ENCODE measurements at regions not wholly inside any gene's neighbourhood (a gene's known extent, or its start where the extent isn't known, plus 50 kb on each side); places are given as distances from the start of the nearest gene placed in this dataset.

- no CpG with 5 or more reads among the region's 5 CpGs for WGBS (ENCODE audit: insufficient coverage, insufficient read length)
- no peaks in the 10 kb centered on the region for H3K27me3 ChIP-seq (ENCODE audit: control insufficient read depth, insufficient read depth, low read length)
- H3K9me3 ChIP-seq (ENCODE audit: control insufficient read depth, insufficient read depth, low read length), result no peaks in the 10 kb centered on the region
- H3K27ac ChIP-seq (ENCODE audit: low read length), result peak overlapping the region; percentile 100
- no peaks in the 10 kb centered on the region for H3K36me3 ChIP-seq (ENCODE audit: control insufficient read depth, insufficient read depth, low read length)
- H3K4me3 ChIP-seq (ENCODE audit: low read length), result no peak overlapping the region
- no peak for DNase-seq (ENCODE audit: low read depth, low spot score)
- H3K4me1 ChIP-seq (ENCODE audit: control insufficient read depth, insufficient read depth, low read length), result no peaks in the 10 kb centered on the region
These were observed 2216.6 kb upstream of the WWC1 start for GRCh38 chr5:166074582-166075481.

GRCh38 chr5:166083183-166083959, 2208.1 kb upstream of the WWC1 start:
- H3K27me3 ChIP-seq (ENCODE audit: control insufficient read depth, insufficient read depth, low read length), result no peaks in the 10 kb centered on the region
- H3K36me3 ChIP-seq (ENCODE audit: control insufficient read depth, insufficient read depth, low read length), result no peaks in the 10 kb centered on the region
- no peak overlapping the region for H3K27ac ChIP-seq (ENCODE audit: low read length)
- no CpG with 5 or more reads among the region's 11 CpGs for WGBS (ENCODE audit: insufficient coverage, insufficient read length)
- no peak overlapping the region for H3K4me3 ChIP-seq (ENCODE audit: low read length)
- no peak for DNase-seq (ENCODE audit: low read depth, low spot score)
- H3K4me1 ChIP-seq (ENCODE audit: control insufficient read depth, insufficient read depth, low read length), result peaks cover 2% of the 10 kb centered on the region; the same call in 1 of the 2 replicates
- H3K9me3 ChIP-seq (ENCODE audit: control insufficient read depth, insufficient read depth, low read length), result no peaks in the 10 kb centered on the region

GRCh38 chr5:166086568-166086967, 2204.9 kb upstream of the WWC1 start:
- DNase-seq (ENCODE audit: low read depth, low spot score), result no peak
- Histone ChIP-seq H3K4me3 (ENCODE audit: low read length) (no peak overlapping the region), H3K4me1 (ENCODE audit: control insufficient read depth, insufficient read depth, low read length) (peaks cover 2% of the 10 kb centered on the region; the same call in 1 of the 2 replicates), H3K27ac (ENCODE audit: low read length) (no peak overlapping the region), H3K27me3 (ENCODE audit: control insufficient read depth, insufficient read depth, low read length) (no peaks in the 10 kb centered on the region), H3K9me3 (ENCODE audit: control insufficient read depth, insufficient read depth, low read length) (no peaks in the 10 kb centered on the region), H3K36me3 (ENCODE audit: control insufficient read depth, insufficient read depth, low read length) (no peaks in the 10 kb centered on the region)
- WGBS (ENCODE audit: insufficient coverage, insufficient read length), result no CpG with 5 or more reads among the region's 2 CpGs

- H3K4me1 ChIP-seq (ENCODE audit: control insufficient read depth, insufficient read depth, low read length), result peaks cover 2% of the 10 kb centered on the region; the same call in 1 of the 2 replicates
- no peak overlapping the region for H3K27ac ChIP-seq (ENCODE audit: low read length)
- no peak for DNase-seq (ENCODE audit: low read depth, low spot score)
- peaks cover under 1% of the 10 kb centered on the region; the same call in 1 of the 2 replicates for H3K9me3 ChIP-seq (ENCODE audit: control insufficient read depth, insufficient read depth, low read length)
- no CpG with 5 or more reads among the region's 3 CpGs for WGBS (ENCODE audit: insufficient coverage, insufficient read length)
- H3K27me3 ChIP-seq (ENCODE audit: control insufficient read depth, insufficient read depth, low read length), result no peaks in the 10 kb centered on the region
- H3K36me3 ChIP-seq (ENCODE audit: control insufficient read depth, insufficient read depth, low read length), result no peaks in the 10 kb centered on the region
- H3K4me3 ChIP-seq (ENCODE audit: low read length), result no peak overlapping the region
These were observed 2202.9 kb upstream of the WWC1 start for GRCh38 chr5:166088389-166089039.

GRCh38 chr5:166091931-166092330, 2199.5 kb upstream of the WWC1 start:
- DNase-seq (ENCODE audit: low read depth, low spot score), result no peak
- Histone ChIP-seq H3K36me3 (ENCODE audit: control insufficient read depth, insufficient read depth, low read length) (no peaks in the 10 kb centered on the region), H3K4me3 (ENCODE audit: low read length) (no peak overlapping the region), H3K9me3 (ENCODE audit: control insufficient read depth, insufficient read depth, low read length) (peaks cover 2% of the 10 kb centered on the region; the same call in 1 of the 2 replicates), H3K4me1 (ENCODE audit: control insufficient read depth, insufficient read depth, low read length) (no peaks in the 10 kb centered on the region), H3K27ac (ENCODE audit: low read length) (no peak overlapping the region), H3K27me3 (ENCODE audit: control insufficient read depth, insufficient read depth, low read length) (no peaks in the 10 kb centered on the region)
- WGBS (ENCODE audit: insufficient coverage, insufficient read length), result no CpG with 5 or more reads among the region's 1 CpG

GRCh38 chr5:166093312-166093711, 2198.1 kb upstream of the WWC1 start:
- no peak overlapping the region for H3K27ac ChIP-seq (ENCODE audit: low read length)
- no peaks in the 10 kb centered on the region for H3K27me3 ChIP-seq (ENCODE audit: control insufficient read depth, insufficient read depth, low read length)
- H3K4me1 ChIP-seq (ENCODE audit: control insufficient read depth, insufficient read depth, low read length), result no peaks in the 10 kb centered on the region
- WGBS (ENCODE audit: insufficient coverage, insufficient read length), result no CpG with 5 or more reads among the region's 4 CpGs
- H3K9me3 ChIP-seq (ENCODE audit: control insufficient read depth, insufficient read depth, low read length), result peaks cover 2% of the 10 kb centered on the region; the same call in 1 of the 2 replicates
- no peak for DNase-seq (ENCODE audit: low read depth, low spot score)
- H3K36me3 ChIP-seq (ENCODE audit: control insufficient read depth, insufficient read depth, low read length), result no peaks in the 10 kb centered on the region
- no peak overlapping the region for H3K4me3 ChIP-seq (ENCODE audit: low read length)

- Histone ChIP-seq H3K27ac (ENCODE audit: low read length) (no peak overlapping the region), H3K9me3 (ENCODE audit: control insufficient read depth, insufficient read depth, low read length) (peaks cover 2% of the 10 kb centered on the region; the same call in 1 of the 2 replicates), H3K4me3 (ENCODE audit: low read length) (no peak overlapping the region), H3K36me3 (ENCODE audit: control insufficient read depth, insufficient read depth, low read length) (no peaks in the 10 kb centered on the region), H3K27me3 (ENCODE audit: control insufficient read depth, insufficient read depth, low read length) (no peaks in the 10 kb centered on the region), H3K4me1 (ENCODE audit: control insufficient read depth, insufficient read depth, low read length) (no peaks in the 10 kb centered on the region)
- DNase-seq (ENCODE audit: low read depth, low spot score), result no peak
- WGBS (ENCODE audit: insufficient coverage, insufficient read length), result no CpG with 5 or more reads among the region's 10 CpGs
These were observed 2188.5 kb upstream of the WWC1 start for GRCh38 chr5:166102947-166103346.

- DNase-seq (ENCODE audit: low read depth, low spot score), result no peak
- no peaks in the 10 kb centered on the region for H3K27me3 ChIP-seq (ENCODE audit: control insufficient read depth, insufficient read depth, low read length)
- H3K4me1 ChIP-seq (ENCODE audit: control insufficient read depth, insufficient read depth, low read length), result no peaks in the 10 kb centered on the region
- no CpG with 5 or more reads among the region's 3 CpGs for WGBS (ENCODE audit: insufficient coverage, insufficient read length)
- H3K4me3 ChIP-seq (ENCODE audit: low read length), result no peak overlapping the region
- no peaks in the 10 kb centered on the region for H3K9me3 ChIP-seq (ENCODE audit: control insufficient read depth, insufficient read depth, low read length)
- H3K27ac ChIP-seq (ENCODE audit: low read length), result no peak overlapping the region
- H3K36me3 ChIP-seq (ENCODE audit: control insufficient read depth, insufficient read depth, low read length), result no peaks in the 10 kb centered on the region
These were observed 2180.4 kb upstream of the WWC1 start for GRCh38 chr5:166111021-166111420.

- WGBS (ENCODE audit: insufficient coverage, insufficient read length), result no CpG with 5 or more reads among the region's 4 CpGs
- H3K36me3 ChIP-seq (ENCODE audit: control insufficient read depth, insufficient read depth, low read length), result no peaks in the 10 kb centered on the region
- DNase-seq (ENCODE audit: low read depth, low spot score), result no peak
- no peaks in the 10 kb centered on the region for H3K9me3 ChIP-seq (ENCODE audit: control insufficient read depth, insufficient read depth, low read length)
- no peak overlapping the region for H3K27ac ChIP-seq (ENCODE audit: low read length)
- H3K4me1 ChIP-seq (ENCODE audit: control insufficient read depth, insufficient read depth, low read length), result no peaks in the 10 kb centered on the region
- H3K27me3 ChIP-seq (ENCODE audit: control insufficient read depth, insufficient read depth, low read length), result no peaks in the 10 kb centered on the region
- no peak overlapping the region for H3K4me3 ChIP-seq (ENCODE audit: low read length)
These were observed 2174.1 kb upstream of the WWC1 start for GRCh38 chr5:166117072-166118066.
